ENCODE measurements at regions not wholly inside any gene's neighbourhood (a gene's known extent, or its start where the extent isn't known, plus 50 kb on each side); places are given as distances from the start of the nearest gene placed in this dataset.

- no peak for DNase-seq (ENCODE audit: low spot score)
Observed at GRCh38 chr10:69684020-69684980, 54.3 kb downstream of the FAM241B start.

GRCh38 chr10:69684981-69685353, 54.9 kb downstream of the FAM241B start:
- no peak for DNase-seq (ENCODE audit: low spot score)

- DNase-seq (ENCODE audit: low spot score): no peak
Observed at GRCh38 chr10:69685426-69685801, 55.4 kb downstream of the FAM241B start.

- DNase-seq (ENCODE audit: low spot score): no peak
Observed at GRCh38 chr10:69685802-69686585, 55.9 kb downstream of the FAM241B start.

- DNase-seq (ENCODE audit: low spot score): no peak
Observed at GRCh38 chr10:69686866-69687265, 56.8 kb downstream of the FAM241B start.

GRCh38 chr10:69687426-69687825, 57.4 kb downstream of the FAM241B start:
- DNase-seq (ENCODE audit: low spot score): no peak

- DNase-seq (ENCODE audit: low spot score): no peak
Observed at GRCh38 chr10:69692267-69692666, 62.2 kb downstream of the FAM241B start.

GRCh38 chr10:69692891-69693290, 62.8 kb downstream of the FAM241B start:
- no peak for DNase-seq (ENCODE audit: low spot score)

GRCh38 chr10:69693886-69694285, 63.8 kb downstream of the FAM241B start:
- no peak for DNase-seq (ENCODE audit: low spot score)

- DNase-seq (ENCODE audit: low spot score): no peak
Observed at GRCh38 chr10:69696073-69696731, 66.2 kb downstream of the FAM241B start.

- DNase-seq (ENCODE audit: low spot score): no peak
Observed at GRCh38 chr10:69697006-69697405, 67.0 kb downstream of the FAM241B start.

GRCh38 chr10:69703256-69703655, 73.2 kb downstream of the FAM241B start:
- no peak for DNase-seq (ENCODE audit: low spot score)

- DNase-seq (ENCODE audit: low spot score): no peak
Observed at GRCh38 chr10:69703766-69704630, 74.0 kb downstream of the FAM241B start.

GRCh38 chr10:69709366-69709941, 79.4 kb downstream of the FAM241B start:
- no peak for DNase-seq (ENCODE audit: low spot score)

- no peak for DNase-seq (ENCODE audit: low spot score)
Observed at GRCh38 chr10:69710008-69710888, 80.2 kb downstream of the FAM241B start.

- no peak for DNase-seq (ENCODE audit: low spot score)
Observed at GRCh38 chr10:69712342-69712741, 82.3 kb downstream of the FAM241B start.

- DNase-seq (ENCODE audit: low spot score): no peak
Observed at GRCh38 chr10:69714572-69714971, 84.5 kb downstream of the FAM241B start.

GRCh38 chr10:69715156-69715898, 85.3 kb downstream of the FAM241B start:
- no peak for DNase-seq (ENCODE audit: low spot score)

GRCh38 chr10:69715899-69716606, 85.7 kb upstream of the COL13A1 start:
- DNase-seq (ENCODE audit: low spot score): no peak
